ENCODE measurements at regions not wholly inside any gene's neighbourhood (a gene's known extent, or its start where the extent isn't known, plus 50 kb on each side); places are given as distances from the start of the nearest gene placed in this dataset.
"Not testable (repeated sequence)": the region's sequence is repeated elsewhere in the genome, so short reads cannot be mapped to it uniquely, and the experiment has no call there.

- no peaks in the 10 kb centered on the region for H4K20me1 ChIP-seq (ENCODE audit: control insufficient read depth, extremely low read depth, insufficient read depth, low read length)
- H3K36me3 ChIP-seq (ENCODE audit: control insufficient read depth, insufficient read depth, low read length): no peaks in the 10 kb centered on the region
- no peak overlapping the region for H3K9ac ChIP-seq (ENCODE audit: insufficient read depth, low read length)
- no peak overlapping the region for H2AFZ ChIP-seq (ENCODE audit: low read length)
- H3K79me2 ChIP-seq (ENCODE audit: control insufficient read depth, insufficient read depth, low read length): no peaks in the 10 kb centered on the region
- no peak overlapping the region for H3K4me3 ChIP-seq (replicated peaks in 1 of 4; ENCODE audit: control extremely low read depth in 1 of 4, insufficient read depth in 1 of 4, low read depth in 3 of 4, low read length in 4 of 4)
- no peaks in the 10 kb centered on the region for H3K27me3 ChIP-seq (ENCODE audit: control insufficient read depth, insufficient read depth, low read length)
- H3K9me3 ChIP-seq (ENCODE audit: control insufficient read depth, insufficient read depth, low read depth, low read length): no peaks in the 10 kb centered on the region
- H3K27ac ChIP-seq (ENCODE audit: insufficient read depth, low read length): no peak overlapping the region
- peak in 1 of 2 donors; percentile 52 for DNase-seq (ENCODE audit: low read depth in 2 of 2)
- TF ChIP-seq CTCF (conservative IDR thresholded peaks at IDR 0.05 in 1 of 2, IDR thresholded peaks at IDR 0.05 in 1 of 2; ENCODE audit: low read depth in 1 of 2, low read length in 2 of 2) (no peak), EZH2 (IDR thresholded peaks at IDR 0.05; ENCODE audit: low read length, missing control alignments) (no peak)
- no peak overlapping the region for H3K4me2 ChIP-seq (ENCODE audit: extremely low read depth, insufficient read depth, low read length)
- no peaks in the 10 kb centered on the region for H3K4me1 ChIP-seq (ENCODE audit: control insufficient read depth, extremely low read depth, insufficient read depth, low read length)
Observed at GRCh38 chr2:145797692-145798091, 1277.8 kb upstream of the ZEB2 start.

- Histone ChIP-seq H3K79me2 (ENCODE audit: control insufficient read depth, insufficient read depth, low read length) (no peaks in the 10 kb centered on the region), H3K4me3 (replicated peaks in 1 of 4; ENCODE audit: control extremely low read depth in 1 of 4, insufficient read depth in 1 of 4, low read depth in 3 of 4, low read length in 4 of 4) (no peak overlapping the region), H3K27ac (ENCODE audit: insufficient read depth, low read length) (no peak overlapping the region), H3K4me1 (ENCODE audit: control insufficient read depth, extremely low read depth, insufficient read depth, low read length) (no peaks in the 10 kb centered on the region), H3K9me3 (ENCODE audit: control insufficient read depth, insufficient read depth, low read depth, low read length) (no peaks in the 10 kb centered on the region), H3K9ac (ENCODE audit: insufficient read depth, low read length) (no peak overlapping the region), H3K36me3 (ENCODE audit: control insufficient read depth, insufficient read depth, low read length) (no peaks in the 10 kb centered on the region), H2AFZ (ENCODE audit: low read length) (no peak overlapping the region), H3K27me3 (ENCODE audit: control insufficient read depth, insufficient read depth, low read length) (no peaks in the 10 kb centered on the region), H3K4me2 (ENCODE audit: extremely low read depth, insufficient read depth, low read length) (no peak overlapping the region), H4K20me1 (ENCODE audit: control insufficient read depth, extremely low read depth, insufficient read depth, low read length) (no peaks in the 10 kb centered on the region)
- DNase-seq (ENCODE audit: low read depth in 2 of 2): no peak
- no peak for TF ChIP-seq CTCF (conservative IDR thresholded peaks at IDR 0.05 in 1 of 2, IDR thresholded peaks at IDR 0.05 in 1 of 2; ENCODE audit: low read depth in 1 of 2, low read length in 2 of 2)
- TF ChIP-seq EZH2 (IDR thresholded peaks at IDR 0.05; ENCODE audit: low read length, missing control alignments): no peak
Observed at GRCh38 chr2:145792745-145793144, 1272.8 kb upstream of the ZEB2 start.

GRCh38 chr2:145789636-145790035, 1269.7 kb upstream of the ZEB2 start:
- Histone ChIP-seq H4K20me1 (ENCODE audit: control insufficient read depth, extremely low read depth, insufficient read depth, low read length) (no peaks in the 10 kb centered on the region), H2AFZ (ENCODE audit: low read length) (no peak overlapping the region)
- peak in 1 of 2 donors; percentile 59 for DNase-seq (ENCODE audit: low read depth in 2 of 2)

GRCh38 chr2:145787597-145788361, 1267.9 kb upstream of the ZEB2 start:
- not testable (repeated sequence) for H3K4me3 ChIP-seq (replicated peaks in 1 of 4; ENCODE audit: control extremely low read depth in 1 of 4, insufficient read depth in 1 of 4, low read depth in 3 of 4, low read length in 4 of 4); H3K4me1 ChIP-seq (ENCODE audit: control insufficient read depth, extremely low read depth, insufficient read depth, low read length); H3K9ac ChIP-seq (ENCODE audit: insufficient read depth, low read length); H4K20me1 ChIP-seq (ENCODE audit: control insufficient read depth, extremely low read depth, insufficient read depth, low read length); H3K27ac ChIP-seq (ENCODE audit: insufficient read depth, low read length); H3K79me2 ChIP-seq (ENCODE audit: control insufficient read depth, insufficient read depth, low read length); H3K36me3 ChIP-seq (ENCODE audit: control insufficient read depth, insufficient read depth, low read length); H3K4me2 ChIP-seq (ENCODE audit: extremely low read depth, insufficient read depth, low read length); H3K9me3 ChIP-seq (ENCODE audit: control insufficient read depth, insufficient read depth, low read depth, low read length); H3K27me3 ChIP-seq (ENCODE audit: control insufficient read depth, insufficient read depth, low read length); DNase-seq (ENCODE audit: low read depth in 2 of 2); H2AFZ ChIP-seq (ENCODE audit: low read length)

More at GRCh38 chr2:145789636-145790035, 1269.7 kb upstream of the ZEB2 start:
- Histone ChIP-seq H3K4me2 (ENCODE audit: extremely low read depth, insufficient read depth, low read length) (no peak overlapping the region), H3K9ac (ENCODE audit: insufficient read depth, low read length) (no peak overlapping the region), H3K4me1 (ENCODE audit: control insufficient read depth, extremely low read depth, insufficient read depth, low read length) (no peaks in the 10 kb centered on the region), H3K4me3 (replicated peaks in 1 of 4; ENCODE audit: control extremely low read depth in 1 of 4, insufficient read depth in 1 of 4, low read depth in 3 of 4, low read length in 4 of 4) (no peak overlapping the region), H3K27me3 (ENCODE audit: control insufficient read depth, insufficient read depth, low read length) (no peaks in the 10 kb centered on the region), H3K9me3 (ENCODE audit: control insufficient read depth, insufficient read depth, low read depth, low read length) (no peaks in the 10 kb centered on the region), H3K79me2 (ENCODE audit: control insufficient read depth, insufficient read depth, low read length) (no peaks in the 10 kb centered on the region), H3K36me3 (ENCODE audit: control insufficient read depth, insufficient read depth, low read length) (no peaks in the 10 kb centered on the region), H3K27ac (ENCODE audit: insufficient read depth, low read length) (no peak overlapping the region)
- TF ChIP-seq CTCF (conservative IDR thresholded peaks at IDR 0.05 in 1 of 2, IDR thresholded peaks at IDR 0.05 in 1 of 2; ENCODE audit: low read depth in 1 of 2, low read length in 2 of 2) (no peak), EZH2 (IDR thresholded peaks at IDR 0.05; ENCODE audit: low read length, missing control alignments) (no peak)

GRCh38 chr2:145782607-145783006, 1262.7 kb upstream of the ZEB2 start:
- H3K9me3 ChIP-seq (ENCODE audit: control insufficient read depth, insufficient read depth, low read depth, low read length); H3K79me2 ChIP-seq (ENCODE audit: control insufficient read depth, insufficient read depth, low read length); H4K20me1 ChIP-seq (ENCODE audit: control insufficient read depth, extremely low read depth, insufficient read depth, low read length); H3K27me3 ChIP-seq (ENCODE audit: control insufficient read depth, insufficient read depth, low read length); DNase-seq (ENCODE audit: low read depth in 2 of 2); H3K4me2 ChIP-seq (ENCODE audit: extremely low read depth, insufficient read depth, low read length); H3K27ac ChIP-seq (ENCODE audit: insufficient read depth, low read length); H3K36me3 ChIP-seq (ENCODE audit: control insufficient read depth, insufficient read depth, low read length); H2AFZ ChIP-seq (ENCODE audit: low read length); H3K9ac ChIP-seq (ENCODE audit: insufficient read depth, low read length); H3K4me3 ChIP-seq (replicated peaks in 1 of 4; ENCODE audit: control extremely low read depth in 1 of 4, insufficient read depth in 1 of 4, low read depth in 3 of 4, low read length in 4 of 4); H3K4me1 ChIP-seq (ENCODE audit: control insufficient read depth, extremely low read depth, insufficient read depth, low read length): not testable (repeated sequence)

Data from fibroblast of lung (primary cell).